Ovary (tissue), 7 donors: ENCODE measurements at regions not wholly inside any gene's neighbourhood (a gene's known extent, or its start where the extent isn't known, plus 50 kb on each side); places are given as distances from the start of the nearest gene placed in this dataset.

Source experiments
- DNase-seq, 5 donors: peaks; one replicate each; pipeline ENCODE4 v3.0.0-alpha.2; 2019 to 2020
- H3K27ac ChIP-seq, 2 donors: fragments of 200-600 bp; one replicate each; pipeline versions ENCODE4 v1.5.1 to v1.8.0; 2019 to 2022
- H3K27me3 ChIP-seq: fragments of 200-600 bp; one replicate; pipeline ENCODE4 v1.8.0; 2022
- H3K36me3 ChIP-seq: fragments of 200-600 bp; sonication (generic); one replicate; pipeline ENCODE4 v1.5.1; 2019
- H3K4me1 ChIP-seq: one replicate; pipeline ENCODE4 v1.8.1; 2013; ENCODE audit warnings: mild to moderate bottlenecking, moderate library complexity; ENCODE audit not compliant: insufficient read depth
- H3K4me3 ChIP-seq: fragments of 200-600 bp; sonication (generic); one replicate; pipeline ENCODE4 v1.5.1; 2017
- H3K9me3 ChIP-seq, 2 donors: fragments of 200-600 bp in 1 of 2; sonication (generic) in 1 of 2; one replicate each; pipeline versions ENCODE4 v1.5.1 to v1.8.1; 2013 to 2019; ENCODE audit warnings: mild to moderate bottlenecking in 1 of 2, moderate library complexity in 1 of 2
- CTCF ChIP-seq, 3 donors: fragments of 450-650 bp in 2 of 3; fragments of 200-600 bp in 1 of 3; IDR thresholded peaks; one replicate each; pipeline versions ENCODE4 v1.5.1 to v1.8.0; 2016 to 2022; ENCODE audit warnings: antibody characterized with exemption in 3 of 3, mild to moderate bottlenecking in 1 of 3
- EP300 ChIP-seq: sonication (generic); formaldehyde crosslinking; IDR thresholded peaks from one replicate; pipeline ENCODE4 v1.6.1; 2017; ENCODE audit warnings: antibody characterized with exemption
- POLR2A ChIP-seq: fragments of 450-650 bp; IDR thresholded peaks from one replicate; pipeline ENCODE4 v1.6.1; 2017; ENCODE audit warnings: antibody characterized with exemption, mild to moderate bottlenecking, moderate library complexity
- WGBS, 3 donors: extraction: QIAGEN DNeasy Blood & Tissue Kit in 1 of 3; methylation state at CpG; one replicate each; pipeline versions ENCODE4 v1.1.5 to v1.1.7; 2013 to 2017; 5-methylcytosine and 5-hydroxymethylcytosine counted together
- intact Hi-C, 4 donors: fragments of 100-400 bp; cut with DNase I; formaldehyde crosslinking; loops; one replicate each; pipeline versions ENCODE4 v1.11.0 to v1.15.1; 2022 to 2023
- donor health status: DM: no; HTN: no; CAD: no; lungs with moderate emphysema.
- donor health status: DM: no; HTN: no; CAD: no.
- donor health status: Bipolar disorder and iron deficiency.
- donor health status: DM: no; HTN: no; CAD: no.
- donor health status: DM: yes; HTN: yes; CAD: no.

- Histone ChIP-seq H3K36me3 (no peaks in the 10 kb centered on the region), H3K27me3 (no peaks in the 10 kb centered on the region), H3K9me3 (no peaks in the 10 kb centered on the region), H3K4me3 (no peak overlapping the region), H3K27ac (no peak overlapping the region), H3K4me1 (no peaks in the 10 kb centered on the region)
- 45 to 75% (median 58%) methylated on average over 1 of the region's 1 CpG for WGBS, 3 donors
- no peak for TF ChIP-seq CTCF (IDR thresholded peaks at IDR 0.05)
- no peak for TF ChIP-seq EP300
- no peak for TF ChIP-seq POLR2A
- intact Hi-C loops, result no loop called here
- no peak for DNase-seq
Observed at GRCh38 chr3:182370949-182371348, 422.4 kb upstream of the ATP11B start.

GRCh38 chr3:182375916-182376315 lies 417.4 kb upstream of the ATP11B start:
- no peak for DNase-seq
- WGBS, 3 donors, result 75 to 86% (median 81%) methylated on average over 1 of the region's 1 CpG
- Histone ChIP-seq H3K27ac (no peak overlapping the region), H3K36me3 (no peaks in the 10 kb centered on the region), H3K9me3 (no peaks in the 10 kb centered on the region), H3K27me3 (no peaks in the 10 kb centered on the region), H3K4me1 (no peaks in the 10 kb centered on the region), H3K4me3 (no peak overlapping the region)
- intact Hi-C loops, result no loop called here
- no peak for TF ChIP-seq POLR2A
- TF ChIP-seq EP300, result no peak
- TF ChIP-seq CTCF (IDR thresholded peaks at IDR 0.05), result no peak

- H3K27me3 ChIP-seq, result no peaks in the 10 kb centered on the region
- intact Hi-C loops, result no loop called here
- WGBS, 3 donors, result 72% methylated on average over 4 of the region's 4 CpGs
- H3K4me1 ChIP-seq, result no peaks in the 10 kb centered on the region
- no peak overlapping the region for H3K4me3 ChIP-seq
- no peaks in the 10 kb centered on the region for H3K9me3 ChIP-seq
- DNase-seq, result no peak
- no peak for TF ChIP-seq CTCF (IDR thresholded peaks at IDR 0.05)
- TF ChIP-seq POLR2A, result no peak
- H3K27ac ChIP-seq, result no peak overlapping the region
- H3K36me3 ChIP-seq, result no peaks in the 10 kb centered on the region
Observed at GRCh38 chr3:182382112-182382857, 411.0 kb upstream of the ATP11B start.

DNA sequence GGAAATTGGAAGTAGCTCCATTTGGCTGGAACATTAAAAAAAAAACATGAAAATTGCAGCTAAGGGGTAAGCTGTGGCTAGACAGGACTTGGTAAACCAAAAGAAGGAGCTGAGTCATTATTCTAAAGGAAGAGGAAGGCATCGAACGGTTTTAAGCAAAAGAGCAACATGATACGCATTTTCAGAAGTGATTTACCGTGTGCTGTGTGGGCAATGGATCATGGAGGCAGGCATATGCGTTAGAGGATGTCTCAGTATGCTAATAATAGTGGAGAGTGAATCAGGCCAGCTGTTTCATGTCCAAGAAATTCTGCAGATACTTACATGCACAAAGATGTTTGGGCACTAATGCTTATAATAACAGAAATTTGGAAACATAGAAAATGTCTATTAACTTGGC lies 409.1 kb upstream of the ATP11B start:
- no peak for DNase-seq
- H3K4me3 ChIP-seq, result no peak overlapping the region
- intact Hi-C loops, result no loop called here
- H3K27ac ChIP-seq, result no peak overlapping the region
- no peaks in the 10 kb centered on the region for H3K36me3 ChIP-seq
- no peaks in the 10 kb centered on the region for H3K9me3 ChIP-seq
- no peaks in the 10 kb centered on the region for H3K27me3 ChIP-seq
- WGBS, 3 donors, result 28 to 33% (median 31%) methylated on average over 5 of the region's 5 CpGs
- no peaks in the 10 kb centered on the region for H3K4me1 ChIP-seq
- no peak for TF ChIP-seq POLR2A
- no peak for TF ChIP-seq EP300
- TF ChIP-seq CTCF (IDR thresholded peaks at IDR 0.05), result no peak
